NCI-H2227 (cell line): ENCODE measurements at regions not wholly inside any gene's neighbourhood (a gene's known extent, or its start where the extent isn't known, plus 50 kb on each side); places are given as distances from the start of the nearest gene placed in this dataset.

Experiments used
- DNase-seq: peaks from one replicate; lab custom pipeline; 2025; ENCODE audit not compliant: unreplicated experiment; lab: John Stamatoyannopoulos, UW

GRCh38 chr2:155431004-155431507 is 732.6 kb downstream of the KCNJ3 start:
- no peak for DNase-seq

- no peak for DNase-seq
Observed at GRCh38 chr2:155427470-155427869, 729.0 kb downstream of the KCNJ3 start.

GRCh38 chr2:155424518-155424917 is 726.0 kb downstream of the KCNJ3 start:
- DNase-seq: no peak

GRCh38 chr2:155418753-155419152 is 720.3 kb downstream of the KCNJ3 start:
- DNase-seq: no peak

- no peak for DNase-seq
Observed at GRCh38 chr2:155412598-155412997, 714.1 kb downstream of the KCNJ3 start.

- no peak for DNase-seq
Observed at GRCh38 chr2:155404433-155405002, 706.0 kb downstream of the KCNJ3 start.

GRCh38 chr2:155393406-155393805 is 694.9 kb downstream of the KCNJ3 start:
- no peak for DNase-seq

GRCh38 chr2:155391613-155392130 is 693.2 kb downstream of the KCNJ3 start:
- no peak for DNase-seq

- no peak for DNase-seq
Observed at GRCh38 chr2:155389224-155389623, 690.7 kb downstream of the KCNJ3 start.

- DNase-seq: no peak
Observed at GRCh38 chr2:155384555-155385123, 686.1 kb downstream of the KCNJ3 start.

GRCh38 chr2:155382776-155383175 is 684.3 kb downstream of the KCNJ3 start:
- peak; percentile 62 for DNase-seq

GRCh38 chr2:155381436-155381835 is 682.9 kb downstream of the KCNJ3 start:
- DNase-seq: no peak

GRCh38 chr2:155379494-155379893 is 681.0 kb downstream of the KCNJ3 start:
- no peak for DNase-seq

- DNase-seq: no peak
Observed at GRCh38 chr2:155377931-155378444, 679.5 kb downstream of the KCNJ3 start.

- DNase-seq: peak; percentile 44
Observed at GRCh38 chr2:155377266-155377680, 678.8 kb downstream of the KCNJ3 start.

GRCh38 chr2:155372969-155373368 is 674.5 kb downstream of the KCNJ3 start:
- peak; percentile 49 for DNase-seq

GRCh38 chr2:155368934-155369333 is 670.4 kb downstream of the KCNJ3 start:
- peak; percentile 64 for DNase-seq

- DNase-seq: no peak
Observed at GRCh38 chr2:155364766-155365165, 666.3 kb downstream of the KCNJ3 start.

- peak; percentile 56 for DNase-seq
Observed at GRCh38 chr2:155363349-155363888, 664.9 kb downstream of the KCNJ3 start.

GRCh38 chr2:155357172-155357571 is 658.7 kb downstream of the KCNJ3 start:
- no peak for DNase-seq

GRCh38 chr2:155356250-155356649 is 657.8 kb downstream of the KCNJ3 start:
- DNase-seq: no peak
